ENCODE measurements at regions not wholly inside any gene's neighbourhood (a gene's known extent, or its start where the extent isn't known, plus 50 kb on each side); places are given as distances from the start of the nearest gene placed in this dataset.

GRCh38 chr17:55969562-55970324, 183.5 kb upstream of the ANKFN1 start:
- Histone ChIP-seq H3K27ac (no peak overlapping the region), H3K4me3 (no peak overlapping the region), H3K9me3 (no peaks in the 10 kb centered on the region), H3K4me1 (no peaks in the 10 kb centered on the region), H3K27me3 (peaks cover 0 to 4% (median 2%) of the 10 kb centered on the region in 4 donors), H3K36me3 (no peaks in the 10 kb centered on the region)
- DNase-seq: no peak
- intact Hi-C loops (cut with DNase I): no loop called here
- no peak for TF ChIP-seq CTCF (IDR thresholded peaks at IDR 0.05)
- 57 to 65% methylated on average over 3 of the region's 3 CpGs for WGBS, 2 donors
- FAIRE-seq: no peak
- no peak for ATAC-seq

- WGBS, 2 donors: 73 to 87% methylated on average over 1 of the region's 1 CpG
- no peak overlapping the region for H3K4me3 ChIP-seq
- H3K27me3 ChIP-seq: peaks cover 0 to 5% (median 0%) of the 10 kb centered on the region in 4 donors
- TF ChIP-seq CTCF (IDR thresholded peaks at IDR 0.05): no peak
- no peaks in the 10 kb centered on the region for H3K36me3 ChIP-seq
- no peak for DNase-seq
- intact Hi-C loops (cut with DNase I): no loop called here
- no peaks in the 10 kb centered on the region for H3K9me3 ChIP-seq
- ATAC-seq: no peak
- H3K4me1 ChIP-seq: no peaks in the 10 kb centered on the region
- no peak overlapping the region for H3K27ac ChIP-seq
- FAIRE-seq: no peak
Observed at GRCh38 chr17:55978578-55978977, 174.7 kb upstream of the ANKFN1 start.

- 60 to 73% methylated on average over 3 of the region's 3 CpGs for WGBS, 2 donors
- TF ChIP-seq CTCF (IDR thresholded peaks at IDR 0.05): no peak
Observed at GRCh38 chr17:55983096-55983495, 170.2 kb upstream of the ANKFN1 start.

GRCh38 chr17:55986817-55987216, 166.5 kb upstream of the ANKFN1 start:
- FAIRE-seq: no peak
- H3K9me3 ChIP-seq: no peaks in the 10 kb centered on the region
- no peak overlapping the region for H3K27ac ChIP-seq
- no peak for TF ChIP-seq CTCF (IDR thresholded peaks at IDR 0.05)
- intact Hi-C loops (cut with DNase I): no loop called here
- no peak overlapping the region for H3K4me3 ChIP-seq
- H3K4me1 ChIP-seq: no peaks in the 10 kb centered on the region
- no peak for DNase-seq
- peaks cover 0 to 3% (median 0%) of the 10 kb centered on the region in 4 donors for H3K27me3 ChIP-seq
- ATAC-seq: no peak
- 65 to 83% methylated on average over 4 of the region's 4 CpGs for WGBS, 2 donors
- no peaks in the 10 kb centered on the region for H3K36me3 ChIP-seq

More at GRCh38 chr17:55983096-55983495, 170.2 kb upstream of the ANKFN1 start:
- Histone ChIP-seq H3K27me3 (peaks cover 0 to 3% (median 0%) of the 10 kb centered on the region in 4 donors), H3K4me3 (no peak overlapping the region), H3K36me3 (no peaks in the 10 kb centered on the region), H3K27ac (no peak overlapping the region), H3K4me1 (no peaks in the 10 kb centered on the region), H3K9me3 (no peaks in the 10 kb centered on the region)
- intact Hi-C loops (cut with DNase I): no loop called here
- ATAC-seq (no peak), DNase-seq (no peak), FAIRE-seq (no peak)

GRCh38 chr17:55988861-55989260, 164.4 kb upstream of the ANKFN1 start:
- Histone ChIP-seq H3K27ac (no peak overlapping the region), H3K36me3 (no peaks in the 10 kb centered on the region), H3K9me3 (no peaks in the 10 kb centered on the region), H3K4me1 (no peaks in the 10 kb centered on the region), H3K27me3 (no peaks in the 10 kb centered on the region), H3K4me3 (no peak overlapping the region)
- TF ChIP-seq CTCF (IDR thresholded peaks at IDR 0.05): no peak
- DNase-seq: no peak
- WGBS, 2 donors: 37 to 49% methylated on average over 3 of the region's 3 CpGs
- intact Hi-C loops (cut with DNase I): no loop called here
- ATAC-seq: no peak
- no peak for FAIRE-seq
